HCT116 (cell line): ENCODE measurements at regions not wholly inside any gene's neighbourhood (a gene's known extent, or its start where the extent isn't known, plus 50 kb on each side); places are given as distances from the start of the nearest gene placed in this dataset.

Experiments used
- ATAC-seq: fragments of 200-7000 bp; cut with Tn5 transposase; 2 replicates; pipeline ENCODE4 v1.9.1; 2020; ENCODE audit warnings: mild to moderate bottlenecking, moderate library complexity
- BruUV-seq: library from RNA; stranded (reverse); fragments of 400-500 nt; replicated peaks from 2 replicates; lab custom pipeline; 2021; lab: Mats Ljungman, UMichigan
- CTCF ChIA-PET: fragments of 300-600 bp; sonication (Branson Sonifier 250); formaldehyde crosslinking; loops from one replicate; lab custom pipeline; 2021; ENCODE audit warnings: antibody characterized with exemption; lab: Charles Lee
- POLR2A ChIA-PET: fragments of 300-600, 350-600 bp; sonication (Branson Sonifier 250); formaldehyde crosslinking; loops from one replicate; lab custom pipeline; 2021; ENCODE audit warnings: antibody characterized with exemption; lab: Charles Lee
- RAD21 ChIA-PET, 2 experiments: fragments of 300-600 bp; sonication (Branson Sonifier 250); formaldehyde crosslinking; loops; one replicate each; lab custom pipeline; 2023; ENCODE audit warnings: low total read pairs in 2 of 2; ENCODE audit not compliant: uncharacterized antibody in 2 of 2, unreplicated experiment in 2 of 2, low non-redundant PET in 1 of 2; lab: Charles Lee
- DNase-seq: peaks from one replicate; pipeline ENCODE4 v3.0.0-alpha.2; 2010; ENCODE audit warnings: low read depth, low spot score
- H2AFZ ChIP-seq: fragments of 200-600 bp; shearing (Covaris generic), sonication (generic); 2 replicates; pipeline ENCODE4 v1.6.1; 2017; ENCODE audit warnings: low read depth, mixed run types, mixed read lengths, antibody characterized with exemption, low read length; ENCODE audit not compliant: poor library complexity, severe bottlenecking
- H3K27ac ChIP-seq: 2 replicates; pipeline ENCODE4 v1.5.1; 2012; ENCODE audit warnings: low read depth, low read length
- H3K27me3 ChIP-seq: fragments of 200-600 bp; sonication (generic); 2 replicates; pipeline ENCODE4 v1.6.1; 2016; ENCODE audit warnings: mixed run types, low read length, mixed read lengths; ENCODE audit not compliant: insufficient read depth
- H3K36me3 ChIP-seq, 2 experiments: fragments of 200-500 bp in 1 of 2; fragments of 200-600 bp in 1 of 2; sonication (Bioruptor generic) in 1 of 2; sonication (generic) in 1 of 2; 2 replicates each; pipeline versions ENCODE4 v1.5.1 to v1.6.1; 2014 to 2016; ENCODE audit warnings: low read length in 2 of 2, inconsistent platforms in 1 of 2, mixed read lengths in 1 of 2, mixed run types in 1 of 2; ENCODE audit not compliant: insufficient read depth in 2 of 2, control insufficient read depth in 1 of 2
- H3K4me1 ChIP-seq, 2 experiments: fragments of 200-600 bp in 1 of 2; sonication (generic) in 1 of 2; 2 replicates each; pipeline versions ENCODE4 v1.5.1 to v1.6.1; 2012 to 2017; ENCODE audit warnings: low read length in 2 of 2, inconsistent platforms in 1 of 2, mild to moderate bottlenecking in 1 of 2, mixed read lengths in 1 of 2, mixed run types in 1 of 2, moderate library complexity in 1 of 2; ENCODE audit not compliant: insufficient read depth in 2 of 2, control insufficient read depth in 1 of 2
- H3K4me2 ChIP-seq: fragments of 200-600 bp; sonication (generic); 2 replicates; pipeline ENCODE4 v1.6.1; 2017; ENCODE audit warnings: mixed run types, low read length, mixed read lengths
- H3K4me3 ChIP-seq, 2 experiments: fragments of 200-600 bp in 1 of 2; sonication (generic) in 1 of 2; replicated peaks in 1 of 2; 2 replicates each; pipeline ENCODE4 v1.5.1; 2011 to 2016; ENCODE audit warnings: low read length in 2 of 2, control low read depth in 1 of 2, low read depth in 1 of 2, mild to moderate bottlenecking in 1 of 2, mixed read lengths in 1 of 2, mixed run types in 1 of 2
- H3K79me2 ChIP-seq: fragments of 200-600 bp; sonication (generic); 2 replicates; pipeline ENCODE4 v1.6.1; 2017; ENCODE audit warnings: mild to moderate bottlenecking, mixed run types, low read length, moderate library complexity, mixed read lengths; ENCODE audit not compliant: insufficient read depth
- H3K9ac ChIP-seq: fragments of 200-600 bp; sonication (generic); 2 replicates; pipeline ENCODE4 v1.6.1; 2016; ENCODE audit warnings: low read length, mixed read lengths
- H3K9me2 ChIP-seq: fragments of 200-600 bp; sonication (generic), shearing (Covaris generic); 2 replicates; pipeline ENCODE4 v1.6.1; 2017; ENCODE audit warnings: mixed run types, mild to moderate bottlenecking, moderate library complexity; ENCODE audit not compliant: insufficient read depth
- H3K9me3 ChIP-seq, 2 experiments: fragments of 200-500 bp in 1 of 2; fragments of 200-600 bp in 1 of 2; sonication (Bioruptor generic) in 1 of 2; sonication (generic) in 1 of 2; 2 replicates each; pipeline ENCODE4 v1.6.1; 2014 to 2017; ENCODE audit warnings: low read length in 2 of 2, mixed read lengths in 2 of 2, inconsistent platforms in 1 of 2, low read depth in 1 of 2, mild to moderate bottlenecking in 1 of 2, mixed run types in 1 of 2, moderate library complexity in 1 of 2; ENCODE audit not compliant: control insufficient read depth in 1 of 2, insufficient read depth in 1 of 2
- H4K20me1 ChIP-seq: fragments of 200-600 bp; sonication (generic), shearing (Covaris generic); 2 replicates; pipeline ENCODE4 v1.6.1; 2017; ENCODE audit warnings: mixed run types, mild to moderate bottlenecking, moderate library complexity; ENCODE audit not compliant: insufficient read depth
- CBX3 ChIP-seq: IDR thresholded peaks from 2 replicates; pipeline ENCODE4 v1.6.1; 2012; ENCODE audit warnings: low read depth
- CEBPB ChIP-seq: IDR thresholded peaks from 2 replicates; pipeline ENCODE4 v1.6.1; 2012; ENCODE audit warnings: low read depth
- EGR1 ChIP-seq: IDR thresholded peaks from 2 replicates; pipeline ENCODE4 v1.6.1; 2012; ENCODE audit warnings: low read depth
- EZH2 ChIP-seq: fragments of 200-600 bp; sonication (generic); IDR thresholded peaks from 2 replicates; pipeline ENCODE4 v1.6.1; 2017; ENCODE audit warnings: antibody characterized with exemption, mixed run types
- EZH2phosphoT487 ChIP-seq: fragments of 200-600 bp; IDR thresholded peaks from 2 replicates; pipeline ENCODE4 v1.6.1; 2018; ENCODE audit warnings: antibody characterized with exemption, borderline replicate concordance
- JUND ChIP-seq: IDR thresholded peaks from 2 replicates; pipeline ENCODE4 v1.6.1; 2012
- POLR2A ChIP-seq: IDR thresholded peaks from 2 replicates; pipeline ENCODE4 v1.7.0; 2011; ENCODE audit warnings: borderline replicate concordance; ENCODE audit not compliant: insufficient read depth, insufficient read length; ENCODE audit errors: extremely low read depth
- POLR2AphosphoS5 ChIP-seq: IDR thresholded peaks from 2 replicates; pipeline ENCODE4 v1.6.1; 2011; ENCODE audit warnings: mild to moderate bottlenecking, low read depth, low read length, moderate library complexity
- SIN3A ChIP-seq: IDR thresholded peaks from 2 replicates; pipeline ENCODE4 v1.6.1; 2012; ENCODE audit warnings: low read depth
- SP1 ChIP-seq: IDR thresholded peaks from 2 replicates; pipeline ENCODE4 v1.6.1; 2012; ENCODE audit warnings: low read depth
- SRF ChIP-seq: IDR thresholded peaks from 2 replicates; pipeline ENCODE4 v1.6.1; 2012; ENCODE audit warnings: low read depth
- YY1 ChIP-seq: IDR thresholded peaks from 2 replicates; pipeline ENCODE4 v1.6.1; 2011; ENCODE audit warnings: low read length, low read depth, moderate library complexity, mild to moderate bottlenecking; ENCODE audit not compliant: insufficient replicate concordance; ENCODE audit errors: extremely low read depth
- ZFX ChIP-seq: fragments of 450-650 bp; IDR thresholded peaks from 2 replicates; pipeline ENCODE4 v1.6.1; 2017
- intact Hi-C: fragments of 100-400 bp; cut with micrococcal nuclease; formaldehyde crosslinking; loops from 2 replicates; pipeline ENCODE4 v1.10.0; 2022
- TF ChIP-seq, protein P1 (sequence below), 3 experiments: fragments of 200-600 bp in 1 of 3; sonication (generic) in 1 of 3; IDR thresholded peaks in 2 of 3; conservative IDR thresholded peaks in 1 of 3; 2 replicates each; pipeline ENCODE4 v1.5.1; 2012 to 2017; ENCODE audit warnings: low read depth in 2 of 3, low read length in 2 of 3, antibody characterized with exemption in 1 of 3, borderline replicate concordance in 1 of 3, control low read depth in 1 of 3, mild to moderate bottlenecking in 1 of 3, mixed read lengths in 1 of 3, mixed run types in 1 of 3, moderate library complexity in 1 of 3; ENCODE audit not compliant: insufficient read depth in 1 of 3
- TF ChIP-seq, protein P2 (sequence below): IDR thresholded peaks from 2 replicates; pipeline ENCODE4 v1.6.1; 2012
- TF ChIP-seq, protein P3 (sequence below): IDR thresholded peaks from 2 replicates; pipeline ENCODE4 v1.6.1; 2011; ENCODE audit warnings: mild to moderate bottlenecking, low read length, moderate library complexity; ENCODE audit not compliant: insufficient replicate concordance; ENCODE audit errors: extremely low read depth
- TF ChIP-seq, protein P4 (sequence below): IDR thresholded peaks from 2 replicates; pipeline ENCODE4 v1.6.1; 2012; ENCODE audit warnings: low read depth
- TF ChIP-seq, protein P5 (sequence below): IDR thresholded peaks from 2 replicates; pipeline ENCODE4 v1.6.1; 2012

DNA sequence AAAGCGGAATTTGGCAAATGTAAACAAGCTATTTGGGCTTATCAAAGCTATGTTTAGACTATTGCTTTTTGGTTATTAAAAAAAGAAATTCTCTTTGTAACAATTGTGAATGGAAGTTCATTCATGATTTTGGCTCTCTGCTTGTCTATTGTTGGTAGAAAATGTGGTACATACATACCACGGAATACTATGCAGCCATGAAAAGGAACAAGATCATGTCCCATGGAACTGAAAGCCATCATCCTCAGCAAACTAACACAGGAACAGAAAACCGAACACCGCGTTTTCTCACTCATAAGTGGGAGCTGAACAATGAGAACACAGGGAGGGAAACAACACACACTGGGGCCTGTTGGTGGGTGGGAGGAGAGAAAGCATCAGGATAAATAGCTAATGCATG, 465.4 kb downstream of the SETD4 start:
- Histone ChIP-seq H3K9me3 (no peaks in the 10 kb centered on the region), H3K9ac (no peak overlapping the region), H3K9me2 (no peaks in the 10 kb centered on the region), H3K27me3 (no peaks in the 10 kb centered on the region), H3K79me2 (no peaks in the 10 kb centered on the region), H3K27ac (no peak overlapping the region), H2AFZ (no peak overlapping the region), H3K4me3 (no peak overlapping the region), H3K4me2 (no peak overlapping the region), H3K4me1 (peaks cover 7 to 14% of the 10 kb centered on the region in 2 experiments), H4K20me1 (no peaks in the 10 kb centered on the region), H3K36me3 (no peaks in the 10 kb centered on the region)
- no peak for DNase-seq
- no peak for ATAC-seq
- CTCF ChIA-PET, result interaction anchor here (1.3 kb wide), 1 partner anchor 245 kb away, joined by 4 read pairs; no protein-coding TSS in a partner anchor
- no TSS peak for BruUV-seq
- TF ChIP-seq, protein P1, sequence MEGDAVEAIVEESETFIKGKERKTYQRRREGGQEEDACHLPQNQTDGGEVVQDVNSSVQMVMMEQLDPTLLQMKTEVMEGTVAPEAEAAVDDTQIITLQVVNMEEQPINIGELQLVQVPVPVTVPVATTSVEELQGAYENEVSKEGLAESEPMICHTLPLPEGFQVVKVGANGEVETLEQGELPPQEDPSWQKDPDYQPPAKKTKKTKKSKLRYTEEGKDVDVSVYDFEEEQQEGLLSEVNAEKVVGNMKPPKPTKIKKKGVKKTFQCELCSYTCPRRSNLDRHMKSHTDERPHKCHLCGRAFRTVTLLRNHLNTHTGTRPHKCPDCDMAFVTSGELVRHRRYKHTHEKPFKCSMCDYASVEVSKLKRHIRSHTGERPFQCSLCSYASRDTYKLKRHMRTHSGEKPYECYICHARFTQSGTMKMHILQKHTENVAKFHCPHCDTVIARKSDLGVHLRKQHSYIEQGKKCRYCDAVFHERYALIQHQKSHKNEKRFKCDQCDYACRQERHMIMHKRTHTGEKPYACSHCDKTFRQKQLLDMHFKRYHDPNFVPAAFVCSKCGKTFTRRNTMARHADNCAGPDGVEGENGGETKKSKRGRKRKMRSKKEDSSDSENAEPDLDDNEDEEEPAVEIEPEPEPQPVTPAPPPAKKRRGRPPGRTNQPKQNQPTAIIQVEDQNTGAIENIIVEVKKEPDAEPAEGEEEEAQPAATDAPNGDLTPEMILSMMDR (IDR thresholded peaks at IDR 0.05 in 2 of 3, conservative IDR thresholded peaks at IDR 0.05 in 1 of 3; ENCODE audit: borderline replicate concordance in 1 of 3, insufficient read depth in 1 of 3, low read depth in 2 of 3, low read length in 2 of 3), result no peak
- TF ChIP-seq, protein P2, sequence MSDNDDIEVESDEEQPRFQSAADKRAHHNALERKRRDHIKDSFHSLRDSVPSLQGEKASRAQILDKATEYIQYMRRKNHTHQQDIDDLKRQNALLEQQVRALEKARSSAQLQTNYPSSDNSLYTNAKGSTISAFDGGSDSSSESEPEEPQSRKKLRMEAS, result no peak
- TF ChIP-seq ZFX, result no peak
- no peak for TF ChIP-seq CEBPB
- no peak for TF ChIP-seq YY1
- no peak for TF ChIP-seq EZH2phosphoT487
- TF ChIP-seq, protein P3, sequence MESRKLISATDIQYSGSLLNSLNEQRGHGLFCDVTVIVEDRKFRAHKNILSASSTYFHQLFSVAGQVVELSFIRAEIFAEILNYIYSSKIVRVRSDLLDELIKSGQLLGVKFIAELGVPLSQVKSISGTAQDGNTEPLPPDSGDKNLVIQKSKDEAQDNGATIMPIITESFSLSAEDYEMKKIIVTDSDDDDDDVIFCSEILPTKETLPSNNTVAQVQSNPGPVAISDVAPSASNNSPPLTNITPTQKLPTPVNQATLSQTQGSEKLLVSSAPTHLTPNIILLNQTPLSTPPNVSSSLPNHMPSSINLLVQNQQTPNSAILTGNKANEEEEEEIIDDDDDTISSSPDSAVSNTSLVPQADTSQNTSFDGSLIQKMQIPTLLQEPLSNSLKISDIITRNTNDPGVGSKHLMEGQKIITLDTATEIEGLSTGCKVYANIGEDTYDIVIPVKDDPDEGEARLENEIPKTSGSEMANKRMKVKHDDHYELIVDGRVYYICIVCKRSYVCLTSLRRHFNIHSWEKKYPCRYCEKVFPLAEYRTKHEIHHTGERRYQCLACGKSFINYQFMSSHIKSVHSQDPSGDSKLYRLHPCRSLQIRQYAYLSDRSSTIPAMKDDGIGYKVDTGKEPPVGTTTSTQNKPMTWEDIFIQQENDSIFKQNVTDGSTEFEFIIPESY, result no peak
- TF ChIP-seq POLR2A, result no peak
- TF ChIP-seq CBX3, result no peak
- TF ChIP-seq SIN3A, result no peak
- TF ChIP-seq, protein P4, sequence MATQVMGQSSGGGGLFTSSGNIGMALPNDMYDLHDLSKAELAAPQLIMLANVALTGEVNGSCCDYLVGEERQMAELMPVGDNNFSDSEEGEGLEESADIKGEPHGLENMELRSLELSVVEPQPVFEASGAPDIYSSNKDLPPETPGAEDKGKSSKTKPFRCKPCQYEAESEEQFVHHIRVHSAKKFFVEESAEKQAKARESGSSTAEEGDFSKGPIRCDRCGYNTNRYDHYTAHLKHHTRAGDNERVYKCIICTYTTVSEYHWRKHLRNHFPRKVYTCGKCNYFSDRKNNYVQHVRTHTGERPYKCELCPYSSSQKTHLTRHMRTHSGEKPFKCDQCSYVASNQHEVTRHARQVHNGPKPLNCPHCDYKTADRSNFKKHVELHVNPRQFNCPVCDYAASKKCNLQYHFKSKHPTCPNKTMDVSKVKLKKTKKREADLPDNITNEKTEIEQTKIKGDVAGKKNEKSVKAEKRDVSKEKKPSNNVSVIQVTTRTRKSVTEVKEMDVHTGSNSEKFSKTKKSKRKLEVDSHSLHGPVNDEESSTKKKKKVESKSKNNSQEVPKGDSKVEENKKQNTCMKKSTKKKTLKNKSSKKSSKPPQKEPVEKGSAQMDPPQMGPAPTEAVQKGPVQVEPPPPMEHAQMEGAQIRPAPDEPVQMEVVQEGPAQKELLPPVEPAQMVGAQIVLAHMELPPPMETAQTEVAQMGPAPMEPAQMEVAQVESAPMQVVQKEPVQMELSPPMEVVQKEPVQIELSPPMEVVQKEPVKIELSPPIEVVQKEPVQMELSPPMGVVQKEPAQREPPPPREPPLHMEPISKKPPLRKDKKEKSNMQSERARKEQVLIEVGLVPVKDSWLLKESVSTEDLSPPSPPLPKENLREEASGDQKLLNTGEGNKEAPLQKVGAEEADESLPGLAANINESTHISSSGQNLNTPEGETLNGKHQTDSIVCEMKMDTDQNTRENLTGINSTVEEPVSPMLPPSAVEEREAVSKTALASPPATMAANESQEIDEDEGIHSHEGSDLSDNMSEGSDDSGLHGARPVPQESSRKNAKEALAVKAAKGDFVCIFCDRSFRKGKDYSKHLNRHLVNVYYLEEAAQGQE, result no peak
- TF ChIP-seq EZH2, result no peak
- TF ChIP-seq EGR1, result no peak
- no peak for TF ChIP-seq POLR2AphosphoS5
- no peak for TF ChIP-seq SP1
- TF ChIP-seq, protein P5, sequence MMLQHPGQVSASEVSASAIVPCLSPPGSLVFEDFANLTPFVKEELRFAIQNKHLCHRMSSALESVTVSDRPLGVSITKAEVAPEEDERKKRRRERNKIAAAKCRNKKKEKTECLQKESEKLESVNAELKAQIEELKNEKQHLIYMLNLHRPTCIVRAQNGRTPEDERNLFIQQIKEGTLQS, result no peak
- TF ChIP-seq SRF, result no peak
- no peak for TF ChIP-seq JUND
- RAD21 ChIA-PET, result no interaction called here
- intact Hi-C loops, result no loop called here
- POLR2A ChIA-PET, result no interaction called here
